ENCODE measurements at regions not wholly inside any gene's neighbourhood (a gene's known extent, or its start where the extent isn't known, plus 50 kb on each side); places are given as distances from the start of the nearest gene placed in this dataset.

DNA sequence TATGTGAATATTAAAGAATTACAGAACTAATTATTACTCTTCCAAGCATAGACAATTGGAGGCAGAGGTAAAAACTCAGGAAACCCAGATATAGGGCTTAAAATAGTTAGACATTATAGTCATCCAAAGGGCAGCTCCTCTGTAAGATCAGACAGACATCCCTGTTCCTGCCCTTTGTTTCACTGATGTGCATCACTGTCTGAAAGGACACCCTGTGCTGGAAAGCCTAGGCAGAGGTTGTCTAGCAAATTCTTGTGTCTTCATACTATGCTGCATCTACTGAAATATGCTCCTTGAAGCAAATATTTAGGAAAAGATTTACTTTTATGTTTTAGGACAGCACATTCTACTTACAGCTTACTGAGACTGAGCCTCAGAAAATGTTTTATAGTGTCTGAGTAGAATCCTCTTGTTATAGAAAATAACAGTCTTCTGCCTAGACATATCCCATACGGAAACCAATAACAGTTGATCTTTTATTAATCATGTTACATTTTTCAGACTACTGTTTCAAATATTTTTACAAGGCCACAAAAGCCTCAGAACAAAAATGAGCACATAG lies 977.3 kb upstream of the CDH2 start:
- Histone ChIP-seq H3K9ac (no peak overlapping the region), H3K27ac (no peak overlapping the region)

DNA sequence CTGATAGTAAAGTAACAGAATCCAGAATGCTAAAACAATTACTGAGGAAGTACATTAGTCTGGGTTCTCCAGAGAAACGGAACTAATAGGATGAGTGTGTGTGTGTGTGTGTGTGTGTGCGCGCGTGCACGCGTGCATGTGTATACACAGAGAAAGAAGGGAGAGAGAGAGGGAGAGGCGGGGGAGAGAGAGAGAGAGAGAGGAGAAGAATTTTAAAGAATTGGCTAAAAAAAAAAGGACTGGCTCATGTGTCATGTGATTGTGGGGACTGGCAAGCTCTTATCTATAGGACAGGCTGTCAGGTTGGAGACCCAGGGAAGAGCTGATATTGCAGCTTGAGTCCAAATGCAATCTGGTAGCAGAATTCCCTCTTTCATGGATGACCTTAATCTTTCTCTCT lies 976.2 kb upstream of the CDH2 start:
- H3K4me2 ChIP-seq: no peak overlapping the region

More for the DNA sequence above, 977.3 kb upstream of the CDH2 start:
- Histone ChIP-seq H3K4me1 (ENCODE audit: low read depth, poor library complexity, severe bottlenecking) (no peaks in the 10 kb centered on the region), H3K4me3 (IDR thresholded peaks at IDR 0.05; ENCODE audit: insufficient read depth, low read depth, low read length) (no peak overlapping the region), H2AFZ (ENCODE audit: low read depth) (no peak overlapping the region), H3K4me2 (no peak overlapping the region), H3K27me3 (ENCODE audit: insufficient read depth, low read depth) (no peaks in the 10 kb centered on the region), H3K36me3 (ENCODE audit: insufficient read depth) (no peaks in the 10 kb centered on the region), H3K79me2 (ENCODE audit: insufficient read depth, low read depth) (no peaks in the 10 kb centered on the region), H4K20me1 (ENCODE audit: insufficient read depth) (no peaks in the 10 kb centered on the region)
- TF ChIP-seq, protein P1, sequence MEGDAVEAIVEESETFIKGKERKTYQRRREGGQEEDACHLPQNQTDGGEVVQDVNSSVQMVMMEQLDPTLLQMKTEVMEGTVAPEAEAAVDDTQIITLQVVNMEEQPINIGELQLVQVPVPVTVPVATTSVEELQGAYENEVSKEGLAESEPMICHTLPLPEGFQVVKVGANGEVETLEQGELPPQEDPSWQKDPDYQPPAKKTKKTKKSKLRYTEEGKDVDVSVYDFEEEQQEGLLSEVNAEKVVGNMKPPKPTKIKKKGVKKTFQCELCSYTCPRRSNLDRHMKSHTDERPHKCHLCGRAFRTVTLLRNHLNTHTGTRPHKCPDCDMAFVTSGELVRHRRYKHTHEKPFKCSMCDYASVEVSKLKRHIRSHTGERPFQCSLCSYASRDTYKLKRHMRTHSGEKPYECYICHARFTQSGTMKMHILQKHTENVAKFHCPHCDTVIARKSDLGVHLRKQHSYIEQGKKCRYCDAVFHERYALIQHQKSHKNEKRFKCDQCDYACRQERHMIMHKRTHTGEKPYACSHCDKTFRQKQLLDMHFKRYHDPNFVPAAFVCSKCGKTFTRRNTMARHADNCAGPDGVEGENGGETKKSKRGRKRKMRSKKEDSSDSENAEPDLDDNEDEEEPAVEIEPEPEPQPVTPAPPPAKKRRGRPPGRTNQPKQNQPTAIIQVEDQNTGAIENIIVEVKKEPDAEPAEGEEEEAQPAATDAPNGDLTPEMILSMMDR (conservative IDR thresholded peaks at IDR 0.05; ENCODE audit: low read depth, low read length): no peak

DNA sequence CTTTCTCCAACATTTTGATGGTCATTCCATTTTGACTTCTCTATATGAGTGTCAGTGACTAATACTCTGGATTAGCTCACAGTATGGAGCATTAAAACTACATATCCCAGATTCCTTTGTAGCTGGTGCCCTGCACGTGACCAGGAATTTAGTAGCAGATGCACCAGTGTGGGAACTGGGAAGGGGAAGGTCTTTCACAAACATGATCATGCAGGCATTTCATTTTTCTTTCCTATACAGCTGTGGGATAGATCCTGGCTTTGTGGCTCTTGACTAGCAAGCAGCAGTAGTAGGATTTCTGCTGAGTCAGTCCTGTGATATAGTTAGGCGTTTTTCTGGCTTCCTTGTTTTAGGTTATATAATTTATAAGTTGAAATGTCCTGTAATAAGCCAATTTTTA lies 971.0 kb upstream of the CDH2 start:
- H2AFZ ChIP-seq (ENCODE audit: low read depth): no peak overlapping the region
- H3K4me2 ChIP-seq: no peak overlapping the region

More for the DNA sequence above, 976.2 kb upstream of the CDH2 start:
- Histone ChIP-seq H3K4me3 (IDR thresholded peaks at IDR 0.05; ENCODE audit: insufficient read depth, low read depth, low read length) (no peak overlapping the region), H3K27me3 (ENCODE audit: insufficient read depth, low read depth) (no peaks in the 10 kb centered on the region), H3K9ac (no peak overlapping the region), H4K20me1 (ENCODE audit: insufficient read depth) (no peaks in the 10 kb centered on the region), H3K27ac (no peak overlapping the region), H3K4me1 (ENCODE audit: low read depth, poor library complexity, severe bottlenecking) (no peaks in the 10 kb centered on the region), H3K79me2 (ENCODE audit: insufficient read depth, low read depth) (no peaks in the 10 kb centered on the region), H2AFZ (ENCODE audit: low read depth) (no peak overlapping the region), H3K36me3 (ENCODE audit: insufficient read depth) (no peaks in the 10 kb centered on the region)
- TF ChIP-seq, protein P1 (conservative IDR thresholded peaks at IDR 0.05; ENCODE audit: low read depth, low read length): no peak

DNA sequence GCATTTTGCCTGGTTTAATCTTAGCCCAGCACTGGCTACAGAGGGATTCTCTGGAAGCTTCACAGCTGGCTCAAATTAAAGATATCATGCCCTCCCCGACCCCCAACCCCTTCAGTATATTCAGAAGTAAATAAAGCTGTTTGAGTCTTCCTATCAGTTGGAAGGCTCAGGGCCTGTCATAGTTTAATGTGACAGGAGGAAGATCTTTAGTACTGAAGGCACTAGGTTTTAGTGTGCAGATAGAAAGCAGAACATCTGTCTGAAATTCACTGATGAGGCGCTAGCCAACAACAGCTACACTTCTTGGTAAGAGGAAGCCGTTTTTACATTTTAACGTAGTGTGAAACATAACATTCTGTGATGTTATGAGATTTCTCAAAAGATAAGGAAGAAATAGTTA lies 969.1 kb upstream of the CDH2 start:
- H3K4me3 ChIP-seq (IDR thresholded peaks at IDR 0.05; ENCODE audit: insufficient read depth, low read depth, low read length): no peak overlapping the region
- H3K79me2 ChIP-seq (ENCODE audit: insufficient read depth, low read depth): no peaks in the 10 kb centered on the region
- H3K4me2 ChIP-seq: no peak overlapping the region
- no peak overlapping the region for H3K27ac ChIP-seq
- no peaks in the 10 kb centered on the region for H3K27me3 ChIP-seq (ENCODE audit: insufficient read depth, low read depth)
- TF ChIP-seq, protein P1 (conservative IDR thresholded peaks at IDR 0.05; ENCODE audit: low read depth, low read length): no peak
- no peak overlapping the region for H3K9ac ChIP-seq
- H3K36me3 ChIP-seq (ENCODE audit: insufficient read depth): no peaks in the 10 kb centered on the region
- H3K4me1 ChIP-seq (ENCODE audit: low read depth, poor library complexity, severe bottlenecking): no peaks in the 10 kb centered on the region
- no peaks in the 10 kb centered on the region for H4K20me1 ChIP-seq (ENCODE audit: insufficient read depth)
- H2AFZ ChIP-seq (ENCODE audit: low read depth): no peak overlapping the region

More for the DNA sequence above, 971.0 kb upstream of the CDH2 start:
- H3K79me2 ChIP-seq (ENCODE audit: insufficient read depth, low read depth): no peaks in the 10 kb centered on the region
- H3K9ac ChIP-seq: no peak overlapping the region
- no peaks in the 10 kb centered on the region for H4K20me1 ChIP-seq (ENCODE audit: insufficient read depth)
- H3K4me3 ChIP-seq (IDR thresholded peaks at IDR 0.05; ENCODE audit: insufficient read depth, low read depth, low read length): no peak overlapping the region
- TF ChIP-seq, protein P1 (conservative IDR thresholded peaks at IDR 0.05; ENCODE audit: low read depth, low read length): no peak
- H3K27me3 ChIP-seq (ENCODE audit: insufficient read depth, low read depth): no peaks in the 10 kb centered on the region
- no peak overlapping the region for H3K27ac ChIP-seq
- no peaks in the 10 kb centered on the region for H3K4me1 ChIP-seq (ENCODE audit: low read depth, poor library complexity, severe bottlenecking)
- H3K36me3 ChIP-seq (ENCODE audit: insufficient read depth): no peaks in the 10 kb centered on the region
